NCI-H1105 treated with DMSO at 0.1 percent for 48 hours (cell line): ENCODE measurements at regions not wholly inside any gene's neighbourhood (a gene's known extent, or its start where the extent isn't known, plus 50 kb on each side); places are given as distances from the start of the nearest gene placed in this dataset.
"Not testable (repeated sequence)": the region's sequence is repeated elsewhere in the genome, so short reads cannot be mapped to it uniquely, and the experiment has no call there.

ENCODE experiments used
- DNase-seq: peaks from one replicate; lab custom pipeline; 2025; lab: John Stamatoyannopoulos, UW

DNA sequence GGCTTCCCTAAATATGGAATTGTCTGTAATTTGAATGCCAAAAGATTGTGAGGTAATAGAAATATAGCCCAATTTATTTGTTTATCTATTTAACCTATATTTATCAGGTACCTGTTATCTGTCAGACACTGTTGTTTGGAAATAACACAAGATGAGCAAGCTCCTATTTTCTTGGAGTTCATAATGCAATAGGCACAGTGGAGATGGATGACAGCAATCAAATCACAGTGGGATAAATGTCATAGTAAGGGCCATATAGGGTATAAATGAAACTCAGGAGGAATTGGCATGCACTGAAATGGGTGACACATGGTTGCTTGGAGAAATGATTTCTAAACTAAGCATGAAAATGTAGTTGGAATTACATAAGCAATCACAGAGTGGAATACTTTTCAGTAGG is 761.8 kb upstream of the MBL2 start:
- no peak for DNase-seq

DNA sequence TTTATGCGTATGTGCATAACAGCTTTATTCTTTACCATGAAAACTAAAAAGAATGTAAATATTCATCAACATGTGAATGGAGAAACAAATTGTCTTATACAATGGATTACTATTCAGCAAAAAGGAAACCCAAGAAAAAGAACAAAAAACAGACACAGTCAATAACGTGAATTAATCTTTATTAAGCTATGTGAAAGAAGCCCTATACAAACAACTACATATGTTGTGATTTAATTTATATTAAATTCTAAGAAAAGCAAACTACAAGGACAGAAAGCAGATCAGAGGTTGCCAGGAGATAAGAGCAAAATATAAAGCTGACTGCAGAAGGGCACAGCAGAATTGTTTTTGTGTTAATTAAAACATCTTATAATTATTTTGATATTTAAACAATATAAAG is 756.4 kb upstream of the MBL2 start:
- no peak for DNase-seq

DNA sequence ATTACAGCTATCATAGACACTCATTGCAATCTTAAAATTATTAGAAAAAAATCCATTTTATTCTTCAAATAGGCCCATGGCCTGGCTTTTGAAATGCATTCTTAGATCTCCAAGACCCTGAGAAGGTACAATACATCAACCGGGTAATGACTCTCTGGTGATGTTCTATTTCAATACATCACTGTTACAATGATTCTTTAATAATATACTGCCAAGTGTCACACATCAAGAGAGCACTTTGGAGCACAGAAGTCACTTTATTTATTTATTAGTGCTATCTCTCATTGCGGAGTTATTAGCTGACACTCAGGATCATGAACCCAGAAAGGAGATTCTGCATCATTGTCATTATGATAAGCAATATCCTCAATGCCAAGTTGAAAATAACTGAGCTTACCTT is 748.5 kb upstream of the MBL2 start:
- no peak for DNase-seq

DNA sequence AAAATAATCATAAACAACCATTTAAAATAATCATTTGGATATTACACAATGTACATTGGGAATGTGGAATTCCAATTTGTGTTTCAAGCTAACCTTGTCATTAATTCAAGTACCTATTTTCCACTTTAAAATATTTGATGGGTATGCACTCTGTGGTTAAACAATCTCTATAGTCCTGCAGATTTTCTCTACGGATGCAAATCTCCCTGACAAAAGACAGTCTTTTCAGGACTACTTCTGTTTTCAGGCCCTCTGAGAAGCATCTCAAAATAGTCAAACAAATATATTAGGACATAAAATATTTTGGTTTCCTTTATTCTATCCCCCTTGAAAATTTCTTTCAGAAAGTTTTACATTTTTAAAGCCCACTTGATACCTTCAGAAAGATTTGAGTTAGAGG is 735.6 kb upstream of the MBL2 start:
- no peak for DNase-seq

DNA sequence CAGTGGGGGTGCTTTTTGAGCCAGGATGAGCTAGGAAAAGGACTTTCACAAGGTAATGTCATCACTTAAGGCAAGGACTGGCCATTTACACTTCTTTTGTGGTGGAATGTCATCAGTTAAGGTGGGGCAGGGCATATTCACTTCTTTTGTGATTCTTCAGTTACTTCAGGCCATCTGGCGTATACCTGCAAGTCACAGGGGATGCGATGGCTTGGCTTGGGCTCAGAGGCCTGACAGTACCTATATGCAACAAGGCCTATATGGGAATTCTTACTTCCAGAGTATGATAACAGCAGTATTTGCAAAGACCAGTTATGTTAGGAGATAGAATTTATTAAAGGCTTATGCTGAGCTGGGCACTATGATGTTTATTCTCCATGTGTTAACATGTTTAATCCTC is 731.9 kb upstream of the MBL2 start:
- not testable (repeated sequence) for DNase-seq

DNA sequence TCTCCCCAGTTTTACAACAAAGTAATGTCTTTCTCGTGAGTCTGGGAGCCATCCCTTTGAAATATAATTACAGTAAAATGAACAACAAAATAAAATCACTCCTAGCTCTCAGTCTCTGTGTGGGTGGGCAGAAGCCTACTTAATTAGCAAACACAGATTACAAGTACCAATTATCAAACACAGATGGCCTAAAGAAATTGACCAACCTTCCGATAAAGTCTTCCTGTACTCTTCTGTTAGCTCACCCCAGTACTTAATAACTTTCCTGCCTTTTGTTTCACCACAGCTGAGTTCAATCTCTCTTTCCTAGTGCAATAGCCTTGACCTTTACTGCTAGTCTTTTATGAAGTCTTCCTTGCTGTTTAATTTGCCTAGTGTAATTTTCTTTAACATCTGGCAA is 719.2 kb upstream of the MBL2 start:
- DNase-seq = no peak

DNA sequence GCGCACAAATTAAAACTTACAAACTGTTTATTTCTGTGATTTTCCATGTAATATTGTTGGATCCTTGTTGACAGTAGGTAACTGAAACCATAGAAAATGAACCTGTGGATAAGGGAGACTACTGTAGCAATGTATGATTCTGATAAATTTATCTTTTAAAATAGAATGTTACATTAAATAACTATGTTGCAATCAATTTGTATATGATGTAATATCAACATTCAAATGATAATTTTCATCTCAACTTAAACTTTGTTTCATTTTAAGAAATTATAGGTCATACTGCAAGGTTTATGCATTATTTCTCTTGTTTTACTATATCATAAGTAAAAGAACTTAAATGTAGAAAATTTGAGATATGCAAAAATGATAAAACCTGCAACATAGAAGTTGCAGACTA is 718.0 kb upstream of the MBL2 start:
- DNase-seq = no peak

DNA sequence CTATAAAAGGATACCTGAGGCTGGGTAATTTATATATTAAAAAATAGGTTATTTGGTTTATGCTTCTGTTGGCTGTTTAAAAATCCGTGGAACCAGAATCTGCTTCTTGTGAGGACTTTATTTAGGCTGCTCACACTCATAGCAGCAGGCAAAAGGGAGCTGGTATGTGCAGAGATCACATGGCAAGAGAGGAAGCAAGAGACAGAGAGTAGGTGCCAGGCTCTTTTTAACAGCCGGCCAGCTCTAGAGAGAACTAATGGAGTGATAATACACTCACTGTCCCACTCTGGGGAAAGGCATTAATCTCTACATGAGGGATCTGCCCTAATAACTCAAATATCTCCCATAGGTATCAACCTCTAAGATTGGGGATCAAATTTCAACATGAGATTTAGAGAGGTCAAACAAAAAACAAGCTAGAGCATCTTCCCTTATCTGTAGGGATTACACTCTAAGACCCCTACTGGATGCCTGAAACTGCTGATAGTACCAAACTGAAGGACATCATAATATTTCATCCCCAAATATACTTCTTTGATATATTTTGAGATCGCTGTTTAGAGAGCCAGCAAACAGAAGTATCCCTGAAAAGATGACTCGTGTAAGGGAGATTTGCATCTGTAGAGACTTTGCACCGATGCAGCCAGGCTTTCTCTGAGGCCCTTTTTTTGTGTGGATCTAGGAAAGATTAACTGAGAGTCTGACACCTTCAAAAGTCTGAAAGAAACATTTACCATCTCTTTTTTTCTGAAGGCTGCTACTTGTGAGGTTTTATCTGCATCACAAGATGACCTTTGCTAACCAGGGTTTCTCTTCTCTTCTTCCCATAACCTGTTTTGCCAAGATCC is 717.0 kb upstream of the MBL2 start:
- no peak for DNase-seq

DNA sequence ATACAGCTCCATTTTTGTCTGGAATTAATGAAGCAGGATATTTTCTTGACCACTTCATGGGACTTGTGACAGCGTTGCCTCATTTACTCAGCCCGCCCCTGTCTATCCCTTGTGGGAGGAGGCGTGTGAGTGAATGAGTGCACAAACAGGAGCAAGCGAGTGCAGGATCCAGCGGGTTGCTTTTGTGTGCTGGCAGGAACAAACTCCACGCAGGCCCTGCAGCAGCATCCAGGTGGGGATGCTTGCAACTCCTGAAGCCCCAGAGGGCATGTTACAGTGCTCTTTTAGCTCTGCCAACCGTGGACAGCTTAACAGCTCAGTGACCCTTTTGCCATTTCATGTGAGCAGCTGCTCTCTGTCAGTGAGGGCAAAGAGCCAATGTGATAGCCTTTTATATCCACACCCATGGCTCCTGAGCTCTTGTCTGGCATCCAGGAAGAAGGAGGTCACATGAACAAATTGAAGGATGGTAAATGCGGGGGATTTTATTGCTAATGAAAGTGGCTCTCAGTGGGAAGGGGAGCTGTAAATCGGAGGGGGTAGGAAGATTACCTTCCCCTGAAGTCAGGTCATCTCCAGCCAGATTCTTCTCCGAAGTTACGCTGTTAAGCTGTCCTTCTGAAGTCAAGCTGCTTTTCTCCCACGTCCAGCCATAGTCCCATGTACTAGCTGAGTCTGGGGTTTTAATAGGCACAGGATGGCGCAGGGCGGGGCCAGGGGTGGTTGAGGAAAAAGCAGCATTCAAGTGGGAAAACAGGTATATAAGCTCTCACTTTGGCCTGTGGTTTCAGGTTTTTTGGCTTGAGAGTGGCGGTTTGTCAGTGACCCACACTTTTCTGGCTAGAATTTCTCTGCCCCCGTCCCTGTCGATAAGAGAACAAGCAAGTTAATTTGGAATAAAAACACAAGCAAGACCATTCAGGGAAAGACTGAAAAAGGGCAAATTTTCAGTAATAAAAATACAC is 714.7 kb upstream of the MBL2 start:
- DNase-seq = no peak

DNA sequence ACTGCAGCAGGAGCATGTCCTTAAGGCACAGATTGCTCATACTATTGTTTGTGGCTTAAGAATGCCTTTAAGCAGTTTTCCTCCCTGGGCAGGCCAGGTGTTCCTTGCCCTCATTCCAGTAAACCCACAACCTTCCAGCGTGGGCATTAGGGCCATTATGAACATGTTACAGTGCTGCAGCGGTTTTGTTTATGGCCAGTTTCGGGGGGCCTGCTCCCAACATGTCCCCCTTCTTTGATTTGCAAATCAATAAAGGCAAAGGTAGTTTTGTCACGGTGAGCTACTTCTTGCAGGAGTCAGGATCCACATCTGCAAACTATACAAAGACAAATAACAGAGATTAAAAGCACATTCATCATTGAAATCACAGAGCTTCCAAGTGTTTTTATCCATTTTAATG is 712.8 kb upstream of the MBL2 start:
- DNase-seq = not testable (repeated sequence)

DNA sequence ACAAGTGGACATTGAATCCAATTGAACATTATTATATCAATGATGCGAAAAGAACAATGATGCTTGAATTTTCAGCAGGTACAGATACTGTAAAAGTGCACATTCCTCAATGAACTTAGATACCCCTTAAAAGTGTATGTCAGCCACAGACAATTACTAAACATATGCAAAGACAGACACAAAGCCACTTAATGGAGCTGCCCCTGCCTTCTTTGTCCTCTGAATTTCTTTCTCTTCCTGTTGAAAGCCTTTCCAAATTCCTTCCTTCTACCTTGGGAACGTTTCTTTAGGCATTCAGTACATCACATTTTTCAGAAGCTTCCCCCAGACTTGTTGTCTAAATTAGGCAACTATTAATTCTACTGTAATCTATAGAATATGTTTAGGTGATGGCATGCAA is 706.8 kb upstream of the MBL2 start:
- no peak for DNase-seq

DNA sequence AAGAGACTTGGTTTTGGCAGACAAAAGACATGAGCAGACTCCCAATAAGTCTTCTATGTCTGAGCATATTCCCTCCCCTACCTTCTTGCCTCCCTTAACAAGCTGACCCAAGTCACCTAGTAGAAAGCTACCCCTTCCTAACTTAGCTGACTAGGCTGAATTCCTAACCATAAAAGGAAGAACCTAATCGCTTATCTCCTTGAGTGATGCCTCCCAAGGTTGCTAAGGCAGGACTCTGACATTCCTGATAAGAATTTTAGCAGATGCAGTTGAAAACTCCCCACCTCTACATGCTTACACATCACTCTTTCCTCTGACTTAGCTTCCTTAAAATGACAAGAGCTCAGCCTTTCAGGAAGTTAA is 704.7 kb upstream of the MBL2 start:
- no peak for DNase-seq

DNA sequence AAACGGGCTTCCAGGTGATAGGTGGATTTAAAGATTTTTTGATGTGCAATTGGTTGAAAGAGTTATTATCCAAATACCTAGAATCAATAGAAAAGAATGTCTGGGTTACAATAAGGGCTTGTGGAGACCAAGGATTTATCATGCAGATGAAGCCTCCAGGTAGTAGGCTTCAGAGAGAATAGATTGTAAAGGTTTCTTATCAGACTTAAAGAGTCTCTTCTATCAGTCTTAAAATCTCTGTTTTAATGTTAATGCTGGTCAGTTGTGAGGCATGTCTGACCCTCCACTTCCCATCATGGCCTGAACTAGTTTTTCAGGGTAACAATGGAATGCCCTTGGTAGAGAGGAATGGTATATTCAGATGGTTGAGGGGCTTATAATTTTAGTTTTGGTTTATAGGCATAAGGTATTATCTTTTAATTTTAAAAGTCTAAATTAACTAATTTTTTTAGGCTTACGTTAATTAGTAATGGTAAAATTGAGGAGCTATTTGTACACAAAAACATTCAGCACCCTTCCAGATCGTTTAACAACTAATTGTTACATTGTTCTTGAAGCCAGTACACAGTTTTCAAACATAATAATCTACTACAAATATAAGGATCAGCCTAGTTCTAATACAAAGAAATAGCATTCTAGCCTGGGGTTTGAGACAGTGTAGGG is 704.2 kb upstream of the MBL2 start:
- no peak for DNase-seq

DNA sequence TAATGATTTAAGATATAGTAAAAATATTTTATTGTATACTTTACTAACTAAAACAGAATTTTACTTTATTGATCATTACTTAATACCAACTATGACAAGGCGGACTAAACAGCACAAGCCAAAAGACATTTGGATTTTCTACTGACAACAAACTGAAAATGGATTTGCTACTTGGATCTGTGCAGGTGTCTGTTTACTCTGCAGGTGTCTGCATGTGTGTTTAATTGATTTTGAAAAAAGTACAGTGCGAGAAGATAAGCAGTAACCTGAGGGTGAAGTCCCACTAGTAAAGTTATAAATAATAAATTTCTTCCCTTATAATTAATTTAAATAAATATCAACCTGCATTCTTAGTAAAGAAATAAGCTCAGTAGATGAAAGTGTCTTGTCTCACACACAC is 696.8 kb upstream of the MBL2 start:
- DNase-seq = no peak

DNA sequence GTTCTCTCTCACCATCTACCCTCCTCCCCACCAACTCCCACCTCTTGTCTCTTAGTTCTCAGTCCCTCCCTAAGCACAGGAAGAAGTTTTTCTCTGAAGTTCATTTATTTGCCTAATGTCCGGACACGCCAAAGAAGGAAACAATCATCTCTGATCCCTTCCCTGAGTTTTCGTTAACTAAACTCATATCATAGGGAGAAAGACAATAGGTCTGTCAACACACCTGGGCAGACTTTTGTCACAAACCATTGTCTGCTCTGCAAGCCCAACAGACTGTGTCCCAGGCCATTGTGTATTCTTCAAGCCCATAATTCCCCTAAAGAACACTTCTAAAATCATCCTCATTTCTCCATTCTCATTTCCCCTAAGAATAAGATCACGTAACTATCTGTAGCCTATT is 691.0 kb upstream of the MBL2 start:
- no peak for DNase-seq

DNA sequence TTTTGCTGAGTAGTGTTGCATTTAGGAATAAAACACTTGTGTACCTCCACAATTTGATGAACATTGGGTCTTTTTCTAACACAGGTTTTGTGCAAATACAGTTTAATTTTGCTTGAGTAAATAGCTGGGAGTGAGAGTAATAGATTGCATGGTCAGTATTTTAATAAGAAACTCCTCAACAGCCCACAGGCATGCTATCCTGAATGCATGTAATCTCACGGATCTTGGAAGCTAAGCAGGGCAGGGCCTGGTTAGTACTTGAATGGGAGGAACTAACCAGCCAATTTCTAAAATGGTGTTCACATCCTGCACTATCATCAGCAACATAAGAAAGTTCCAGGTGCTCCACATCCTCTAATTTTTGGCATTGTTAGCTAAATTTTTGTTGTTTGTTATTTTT is 685.4 kb upstream of the MBL2 start:
- no peak for DNase-seq

DNA sequence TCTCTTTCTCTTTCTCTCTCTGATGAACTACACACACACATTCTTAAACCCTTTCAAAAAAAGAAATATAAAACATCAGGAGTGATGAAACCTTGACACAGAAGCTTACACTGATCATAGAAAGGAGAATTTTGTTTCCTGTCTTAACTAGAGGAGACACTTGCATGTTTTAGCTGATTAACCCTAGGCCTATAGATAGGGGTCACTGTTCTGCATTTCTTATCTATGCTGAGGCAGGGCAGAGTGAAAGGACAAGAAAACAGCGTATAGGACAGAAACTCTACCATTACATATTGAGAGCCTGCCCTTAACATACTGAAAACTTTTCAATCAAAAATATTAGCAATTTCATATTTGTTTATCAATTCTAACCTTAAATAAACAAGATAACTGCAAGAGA is 680.6 kb upstream of the MBL2 start:
- DNase-seq = no peak

DNA sequence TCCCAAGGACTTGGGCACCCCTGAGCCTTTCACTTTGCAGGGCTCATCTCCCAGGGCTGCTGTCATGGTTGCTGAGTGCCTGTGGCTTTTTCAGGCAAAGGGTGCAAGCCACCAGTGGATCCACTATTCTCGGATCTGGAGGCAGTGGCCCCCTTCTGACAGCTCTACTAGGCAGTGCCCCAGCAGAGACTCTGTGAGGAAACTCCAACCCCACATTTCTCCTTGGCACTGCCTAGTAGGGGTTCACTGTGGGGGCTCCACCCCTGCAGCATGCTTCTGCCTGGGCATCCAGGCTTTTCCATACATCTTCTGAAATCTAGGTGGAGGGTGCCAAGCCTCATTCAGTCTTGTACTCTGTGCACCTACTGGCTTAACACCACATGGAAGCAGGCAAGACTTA is 675.0 kb upstream of the MBL2 start:
- DNase-seq = no peak

DNA sequence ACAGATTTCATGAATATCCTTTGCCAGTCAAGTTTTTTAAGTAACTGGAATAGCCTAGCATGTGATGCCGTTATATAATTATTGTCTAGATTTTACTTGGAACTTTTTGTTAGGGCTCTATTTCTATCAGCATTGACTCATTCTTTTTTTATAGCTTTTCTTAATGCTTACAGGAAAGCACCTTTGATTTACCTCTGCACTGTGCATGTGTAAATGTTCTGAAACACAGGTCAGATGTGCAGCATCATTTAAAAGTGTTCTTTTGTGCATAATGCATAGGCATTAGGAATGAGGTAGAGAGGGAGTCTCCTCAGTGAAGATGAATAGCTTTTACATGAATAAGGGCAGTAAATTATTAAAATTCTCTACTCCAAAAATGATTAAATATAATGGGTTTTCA is 669.3 kb upstream of the MBL2 start:
- DNase-seq = no peak

DNA sequence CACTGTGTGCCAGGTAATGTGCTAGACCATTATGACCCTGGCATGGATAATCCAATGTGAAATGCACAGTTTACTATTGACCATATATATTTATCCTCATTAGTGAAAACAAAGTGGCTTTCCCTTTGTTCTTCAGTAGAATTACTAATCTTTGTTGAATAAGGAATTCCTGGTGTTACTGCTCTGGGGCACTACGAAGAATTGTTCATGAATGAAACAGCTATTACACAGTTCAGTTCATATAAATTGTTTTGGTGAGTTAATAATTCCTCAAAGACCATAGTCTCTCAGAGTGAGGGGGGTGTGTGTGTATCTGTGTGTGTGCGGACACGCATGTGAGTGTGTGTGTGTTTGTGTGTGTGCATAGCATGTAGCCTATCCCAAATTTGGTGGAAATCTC is 668.0 kb upstream of the MBL2 start:
- no peak for DNase-seq

DNA sequence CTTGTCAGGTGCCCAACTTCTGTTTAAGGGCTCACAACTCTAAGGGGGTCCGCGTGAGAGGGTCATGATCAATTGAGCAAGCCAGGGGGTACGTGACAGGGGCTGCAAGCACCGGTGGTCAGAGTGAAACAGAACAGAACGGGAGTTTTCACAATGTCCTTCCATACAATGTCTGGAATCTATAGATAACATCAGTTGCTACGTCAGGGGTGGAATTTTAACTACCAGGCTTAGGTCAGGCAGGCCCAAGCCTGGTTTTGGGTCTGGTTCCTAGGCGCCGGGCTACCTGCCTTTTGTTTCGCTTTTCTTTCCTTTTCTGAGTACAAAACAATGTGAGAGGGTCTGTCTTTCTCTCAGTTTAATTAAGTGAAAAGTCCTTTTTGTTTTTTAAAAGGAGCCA is 666.5 kb upstream of the MBL2 start:
- not testable (repeated sequence) for DNase-seq

DNA sequence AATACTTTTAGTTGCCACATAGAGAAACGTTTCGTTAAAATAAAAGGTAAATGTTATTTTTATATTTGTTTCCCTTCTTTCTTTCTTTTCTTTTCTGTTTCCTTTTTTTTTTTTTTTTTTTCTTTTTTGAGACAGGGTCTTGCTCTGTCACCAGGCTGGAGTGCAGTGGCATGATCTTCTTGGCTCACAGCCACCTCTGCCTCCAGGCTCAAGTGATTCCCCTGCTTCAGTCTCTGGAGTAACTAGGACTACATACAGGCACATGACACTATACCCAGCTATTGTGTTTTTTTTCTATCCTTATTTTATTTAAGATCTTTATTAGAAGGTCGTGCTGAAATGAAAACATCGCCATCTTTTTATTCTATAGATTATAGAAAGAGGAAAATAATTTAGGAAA is 661.8 kb upstream of the MBL2 start:
- DNase-seq = no peak

DNA sequence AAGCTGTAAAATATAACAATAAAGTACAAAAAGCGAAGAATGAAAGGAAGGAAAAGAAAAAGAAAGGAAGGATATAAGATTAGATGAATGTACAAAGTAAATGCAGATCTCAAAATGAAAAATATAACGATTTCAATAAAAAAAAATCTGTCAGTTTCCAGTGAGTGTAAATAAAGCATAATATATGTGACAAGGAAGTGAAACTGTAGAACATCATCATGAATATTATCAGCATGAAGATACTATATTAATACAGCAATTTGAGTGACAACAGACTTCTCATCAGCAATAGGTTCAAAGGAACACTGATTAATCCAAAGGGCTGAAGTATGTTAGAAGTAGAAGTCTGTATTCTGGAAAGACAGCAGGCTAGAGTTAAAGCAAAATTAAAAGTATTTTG is 659.5 kb upstream of the MBL2 start:
- no peak for DNase-seq
